H1 (cell line): ENCODE measurements at regions not wholly inside any gene's neighbourhood (a gene's known extent, or its start where the extent isn't known, plus 50 kb on each side); places are given as distances from the start of the nearest gene placed in this dataset.

ENCODE experiments used
- CTCF ChIA-PET: fragments of 300-600 bp; sonication (Branson Sonifier 250); formaldehyde crosslinking; loops from one replicate; lab custom pipeline; 2021; ENCODE audit not compliant: partially characterized antibody; lab: Charles Lee
- POLR2A ChIA-PET: fragments of 300-600 bp; sonication (Branson Sonifier 250); formaldehyde crosslinking; loops from one replicate; lab custom pipeline; 2021; ENCODE audit warnings: inconsistent platforms; ENCODE audit not compliant: partially characterized antibody; lab: Charles Lee
- DNase-seq, 2 experiments: peaks; one replicate each; pipeline versions ENCODE4 v3.0.0 to v3.0.0-alpha.2; 2010 to 2022; ENCODE audit warnings: low spot score in 2 of 2, low read depth in 1 of 2, mixed read lengths in 1 of 2
- FAIRE-seq: peaks from 2 replicates; lab custom pipeline; 2011; peaks lifted over from hg19 to GRCh38; lab: Jason Lieb, UNC
- H2AFZ ChIP-seq: 2 replicates; pipeline ENCODE4 v1.8.1; 2012; ENCODE audit warnings: low read length, inconsistent platforms
- H2AK5ac ChIP-seq: 2 replicates; pipeline ENCODE4 v1.6.1; 2013; ENCODE audit warnings: low read depth, low read length
- H2BK120ac ChIP-seq: replicated peaks from 2 replicates; pipeline ENCODE3; 2013; ENCODE audit warnings: low read depth, low read length, inconsistent platforms
- H2BK12ac ChIP-seq: 2 replicates; pipeline ENCODE4 v1.6.1; 2013; ENCODE audit warnings: low read depth, low read length
- H2BK15ac ChIP-seq: 2 replicates; pipeline ENCODE4 v1.6.1; 2013; ENCODE audit warnings: low read length
- H2BK20ac ChIP-seq: 2 replicates; pipeline ENCODE4 v1.6.1; 2013; ENCODE audit warnings: low read length
- H2BK5ac ChIP-seq: 2 replicates; pipeline ENCODE4 v1.6.1; 2013; ENCODE audit warnings: low read depth, low read length
- H3K14ac ChIP-seq: 2 replicates; pipeline ENCODE4 v1.6.1; 2013; ENCODE audit warnings: inconsistent platforms; ENCODE audit not compliant: insufficient read length
- H3K18ac ChIP-seq: 2 replicates; pipeline ENCODE4 v1.6.1; 2013; ENCODE audit warnings: low read length; ENCODE audit errors: extremely low read depth
- H3K23ac ChIP-seq: 2 replicates; pipeline ENCODE4 v1.6.1; 2013; ENCODE audit warnings: inconsistent platforms; ENCODE audit not compliant: insufficient read length
- H3K23me2 ChIP-seq: 2 replicates; pipeline ENCODE4 v1.6.1; 2013; ENCODE audit warnings: low read depth, low read length
- H3K27ac ChIP-seq: 2 replicates; pipeline ENCODE4 v1.6.1; 2011; ENCODE audit warnings: low read depth, low read length, inconsistent platforms
- H3K27me3 ChIP-seq, 4 experiments: replicated peaks in 1 of 4; 1 replicate in 1 of 4; 2 replicates in 3 of 4; pipeline versions ENCODE4 v1.6.1 to v1.8.1; 2011 to 2013; ENCODE audit warnings: low read length in 3 of 4, mild to moderate bottlenecking in 3 of 4, inconsistent platforms in 2 of 4, mixed read lengths in 2 of 4, moderate library complexity in 1 of 4; ENCODE audit not compliant: control insufficient read depth in 3 of 4, insufficient read depth in 3 of 4; ENCODE audit errors: extremely low read depth in 1 of 4
- H3K36me3 ChIP-seq, 4 experiments: 2 replicates each; pipeline versions ENCODE4 v1.6.1 to v1.8.1; 2011 to 2013; ENCODE audit warnings: mild to moderate bottlenecking in 4 of 4, low read length in 3 of 4, moderate library complexity in 2 of 4, control low read depth in 1 of 4, inconsistent platforms in 1 of 4; ENCODE audit not compliant: insufficient read depth in 4 of 4, control insufficient read depth in 2 of 4
- H3K4ac ChIP-seq: replicated peaks from 2 replicates; pipeline ENCODE3; 2013; ENCODE audit warnings: low read length, low read depth, mixed read lengths, inconsistent platforms; ENCODE audit not compliant: insufficient read length
- H3K4me1 ChIP-seq, 4 experiments: replicated peaks in 1 of 4; 1 replicate in 1 of 4; 2 replicates in 3 of 4; pipeline versions ENCODE4 v1.6.1 to v1.8.1; 2011 to 2013; ENCODE audit warnings: low read length in 3 of 4, inconsistent platforms in 2 of 4, mixed read lengths in 1 of 4; ENCODE audit not compliant: insufficient read depth in 4 of 4, control insufficient read depth in 3 of 4
- H3K4me2 ChIP-seq, 2 experiments: 2 replicates each; pipeline versions ENCODE4 v1.6.1 to v1.8.1; 2011 to 2013; ENCODE audit warnings: low read depth in 2 of 2, low read length in 2 of 2, control low read depth in 1 of 2, inconsistent platforms in 1 of 2, mild to moderate bottlenecking in 1 of 2; ENCODE audit not compliant: insufficient read depth in 1 of 2
- H3K4me3 ChIP-seq, 4 experiments: fragments of 200-600, 300-600 bp in 1 of 4; sonication (generic), shearing (Covaris generic), sonication (Bioruptor Twin) in 1 of 4; 2 replicates each; pipeline versions ENCODE4 v1.5.1 to v1.8.1; 2011 to 2016; ENCODE audit warnings: low read length in 4 of 4, low read depth in 3 of 4, control low read depth in 2 of 4, inconsistent platforms in 2 of 4, mild to moderate bottlenecking in 2 of 4, mixed read lengths in 1 of 4, moderate library complexity in 1 of 4; ENCODE audit not compliant: insufficient read depth in 2 of 4; ENCODE audit errors: extremely low read depth in 1 of 4
- H3K56ac ChIP-seq: replicated peaks from 2 replicates; pipeline ENCODE3; 2013; ENCODE audit warnings: low read depth, mild to moderate bottlenecking, mixed read lengths, low read length, inconsistent platforms; ENCODE audit not compliant: insufficient read length
- H3K79me1 ChIP-seq: 2 replicates; pipeline ENCODE4 v1.6.1; 2013; ENCODE audit warnings: low read depth, low read length, control low read depth
- H3K79me2 ChIP-seq, 2 experiments: 2 replicates each; pipeline versions ENCODE4 v1.6.1 to v1.8.1; 2012 to 2013; ENCODE audit warnings: low read length in 2 of 2, mild to moderate bottlenecking in 2 of 2, inconsistent platforms in 1 of 2; ENCODE audit not compliant: insufficient read depth in 2 of 2, control insufficient read depth in 1 of 2
- H3K9ac ChIP-seq, 4 experiments: replicated peaks in 1 of 4; 1 replicate in 1 of 4; 2 replicates in 3 of 4; pipeline versions ENCODE4 v1.6.1 to v1.8.1; 2011 to 2013; ENCODE audit warnings: low read depth in 3 of 4, low read length in 3 of 4, control low read depth in 2 of 4, mild to moderate bottlenecking in 2 of 4, moderate library complexity in 2 of 4, inconsistent platforms in 1 of 4; ENCODE audit errors: extremely low read depth in 1 of 4
- H3K9me3 ChIP-seq, 2 experiments: 2 replicates each; pipeline versions ENCODE4 v1.6.1 to v1.8.1; 2012 to 2013; ENCODE audit warnings: mild to moderate bottlenecking in 2 of 2, moderate library complexity in 2 of 2, control low read depth in 1 of 2, inconsistent platforms in 1 of 2, low read depth in 1 of 2, low read length in 1 of 2, mixed read lengths in 1 of 2; ENCODE audit not compliant: insufficient read depth in 2 of 2
- H4K20me1 ChIP-seq, 2 experiments: replicated peaks in 1 of 2; 2 replicates each; pipeline versions ENCODE3 to v1.8.1; 2011 to 2013; ENCODE audit warnings: inconsistent platforms in 2 of 2, low read length in 2 of 2, mild to moderate bottlenecking in 1 of 2; ENCODE audit not compliant: insufficient read depth in 2 of 2, control insufficient read depth in 1 of 2
- H4K5ac ChIP-seq: 2 replicates; pipeline ENCODE4 v1.6.1; 2013; ENCODE audit warnings: low read length, low read depth, mixed read lengths, inconsistent platforms; ENCODE audit not compliant: insufficient read length
- H4K8ac ChIP-seq: 2 replicates; pipeline ENCODE4 v1.8.0; 2013; ENCODE audit warnings: mild to moderate bottlenecking, moderate library complexity, low read length, inconsistent platforms; ENCODE audit not compliant: insufficient read depth; ENCODE audit errors: extremely low read depth
- H4K91ac ChIP-seq: replicated peaks from 2 replicates; pipeline ENCODE3; 2013; ENCODE audit warnings: low read length, mixed read lengths, inconsistent platforms; ENCODE audit not compliant: insufficient read length
- BRCA1 ChIP-seq: IDR thresholded peaks from 2 replicates; pipeline ENCODE4 v1.6.1; 2012; ENCODE audit warnings: low read depth, low read length, improper control_type of control experiment
- CREB1 ChIP-seq: IDR thresholded peaks from 2 replicates; pipeline ENCODE4 v1.6.1; 2012; ENCODE audit warnings: inconsistent platforms
- JUND ChIP-seq: IDR thresholded peaks from 2 replicates; pipeline ENCODE4 v1.6.1; 2011; ENCODE audit warnings: mild to moderate bottlenecking, improper control_type of control experiment, low read length
- MAFK ChIP-seq: IDR thresholded peaks from 2 replicates; pipeline ENCODE4 v1.6.1; 2012; ENCODE audit warnings: low read depth, mild to moderate bottlenecking, improper control_type of control experiment, low read length
- TEAD4 ChIP-seq: IDR thresholded peaks from 2 replicates; pipeline ENCODE4 v1.6.1; 2012; ENCODE audit warnings: low read depth, low read length, inconsistent platforms, mixed read lengths

- H3K9me3 ChIP-seq = no peaks in the 10 kb centered on the region
- DNase-seq = no peak
- H2AK5ac ChIP-seq = no peak overlapping the region
- H3K14ac ChIP-seq = no peak overlapping the region
- H3K27me3 ChIP-seq = no peaks in the 10 kb centered on the region
- H3K23ac ChIP-seq = no peak overlapping the region
- CTCF ChIA-PET = interaction anchor here (0.9 to 1.1 kb wide), 2 partner anchors 13 to 15 kb away, joined by 3 to 4 read pairs; no protein-coding TSS in a partner anchor
- H4K20me1 ChIP-seq = no peaks in the 10 kb centered on the region
- H3K56ac ChIP-seq = no peak overlapping the region
- no peaks in the 10 kb centered on the region for H3K79me1 ChIP-seq
- H2AFZ ChIP-seq = no peak overlapping the region
- H2BK20ac ChIP-seq = no peak overlapping the region
- no peaks in the 10 kb centered on the region for H3K79me2 ChIP-seq
- H2BK12ac ChIP-seq = no peak overlapping the region
- H3K27ac ChIP-seq = no peak overlapping the region
- no peak overlapping the region for H3K4me2 ChIP-seq
- no peak overlapping the region for H3K18ac ChIP-seq
- TF ChIP-seq CREB1 = no peak
- no peak for TF ChIP-seq BRCA1
- TF ChIP-seq JUND = no peak
- TF ChIP-seq MAFK = no peak
- TF ChIP-seq TEAD4 = no peak
- H3K4ac ChIP-seq = no peak overlapping the region
- no peaks in the 10 kb centered on the region for H3K36me3 ChIP-seq
- no peak for FAIRE-seq
- H3K4me3 ChIP-seq = no peak overlapping the region
- H3K9ac ChIP-seq = no peak overlapping the region
- no peak overlapping the region for H2BK15ac ChIP-seq
- H2BK5ac ChIP-seq = no peak overlapping the region
- H4K5ac ChIP-seq = no peak overlapping the region
- H4K91ac ChIP-seq = no peak overlapping the region
- POLR2A ChIA-PET = no interaction called here
- H2BK120ac ChIP-seq = no peak overlapping the region
- no peaks in the 10 kb centered on the region for H3K23me2 ChIP-seq
- H3K4me1 ChIP-seq = no peaks in the 10 kb centered on the region
- no peak overlapping the region for H4K8ac ChIP-seq
Observed at GRCh38 chr6:101241442-101241841, 152.1 kb upstream of the GRIK2 start.
